ENCODE measurements at regions not wholly inside any gene's neighbourhood (a gene's known extent, or its start where the extent isn't known, plus 50 kb on each side); places are given as distances from the start of the nearest gene placed in this dataset.

DNA sequence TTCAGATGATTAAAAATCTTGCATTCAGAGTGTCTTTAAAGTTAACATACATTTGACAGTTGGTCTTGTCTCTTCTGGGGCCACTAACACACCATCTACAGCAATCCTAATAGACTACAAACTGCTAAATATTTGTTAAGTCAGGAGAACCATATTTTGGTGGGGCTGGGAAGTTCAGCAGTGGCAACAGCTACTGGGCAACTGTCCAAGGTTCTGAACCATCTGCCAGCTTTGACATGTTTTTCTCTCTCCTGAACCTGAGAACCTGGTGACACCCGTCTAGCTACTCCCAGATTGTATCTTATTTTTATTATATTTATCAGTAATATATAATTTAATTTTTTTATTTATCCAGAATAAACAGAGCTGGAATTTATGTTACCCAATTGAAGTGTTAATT, 199.0 kb upstream of the DPYD start:
- TF ChIP-seq, protein P1, sequence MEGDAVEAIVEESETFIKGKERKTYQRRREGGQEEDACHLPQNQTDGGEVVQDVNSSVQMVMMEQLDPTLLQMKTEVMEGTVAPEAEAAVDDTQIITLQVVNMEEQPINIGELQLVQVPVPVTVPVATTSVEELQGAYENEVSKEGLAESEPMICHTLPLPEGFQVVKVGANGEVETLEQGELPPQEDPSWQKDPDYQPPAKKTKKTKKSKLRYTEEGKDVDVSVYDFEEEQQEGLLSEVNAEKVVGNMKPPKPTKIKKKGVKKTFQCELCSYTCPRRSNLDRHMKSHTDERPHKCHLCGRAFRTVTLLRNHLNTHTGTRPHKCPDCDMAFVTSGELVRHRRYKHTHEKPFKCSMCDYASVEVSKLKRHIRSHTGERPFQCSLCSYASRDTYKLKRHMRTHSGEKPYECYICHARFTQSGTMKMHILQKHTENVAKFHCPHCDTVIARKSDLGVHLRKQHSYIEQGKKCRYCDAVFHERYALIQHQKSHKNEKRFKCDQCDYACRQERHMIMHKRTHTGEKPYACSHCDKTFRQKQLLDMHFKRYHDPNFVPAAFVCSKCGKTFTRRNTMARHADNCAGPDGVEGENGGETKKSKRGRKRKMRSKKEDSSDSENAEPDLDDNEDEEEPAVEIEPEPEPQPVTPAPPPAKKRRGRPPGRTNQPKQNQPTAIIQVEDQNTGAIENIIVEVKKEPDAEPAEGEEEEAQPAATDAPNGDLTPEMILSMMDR (IDR thresholded peaks at IDR 0.05) = no peak
- no peak for TF ChIP-seq POLR2A (IDR thresholded peaks at IDR 0.05)
